ENCODE measurements at regions not wholly inside any gene's neighbourhood (a gene's known extent, or its start where the extent isn't known, plus 50 kb on each side); places are given as distances from the start of the nearest gene placed in this dataset.

DNA sequence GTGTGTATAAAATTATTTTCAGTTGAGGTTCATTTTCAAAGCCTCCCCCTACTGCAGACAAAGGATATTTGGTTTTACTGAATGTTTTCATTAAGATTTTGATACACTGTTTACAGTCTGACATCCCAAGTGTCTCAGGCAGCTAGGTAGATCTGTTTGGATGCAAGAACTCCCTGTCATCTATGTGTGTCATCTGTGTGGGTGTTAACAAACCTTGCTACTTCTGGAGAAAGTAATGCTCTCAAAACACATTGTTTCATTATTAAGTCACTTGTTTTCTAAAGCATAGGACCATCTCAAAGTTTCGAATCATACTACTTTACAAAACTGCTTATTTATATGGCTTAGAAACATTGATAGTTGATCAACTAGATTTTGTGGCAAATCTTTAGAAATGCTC is 114.5 kb upstream of the TMEM170B start:
- TF ChIP-seq, protein P1, sequence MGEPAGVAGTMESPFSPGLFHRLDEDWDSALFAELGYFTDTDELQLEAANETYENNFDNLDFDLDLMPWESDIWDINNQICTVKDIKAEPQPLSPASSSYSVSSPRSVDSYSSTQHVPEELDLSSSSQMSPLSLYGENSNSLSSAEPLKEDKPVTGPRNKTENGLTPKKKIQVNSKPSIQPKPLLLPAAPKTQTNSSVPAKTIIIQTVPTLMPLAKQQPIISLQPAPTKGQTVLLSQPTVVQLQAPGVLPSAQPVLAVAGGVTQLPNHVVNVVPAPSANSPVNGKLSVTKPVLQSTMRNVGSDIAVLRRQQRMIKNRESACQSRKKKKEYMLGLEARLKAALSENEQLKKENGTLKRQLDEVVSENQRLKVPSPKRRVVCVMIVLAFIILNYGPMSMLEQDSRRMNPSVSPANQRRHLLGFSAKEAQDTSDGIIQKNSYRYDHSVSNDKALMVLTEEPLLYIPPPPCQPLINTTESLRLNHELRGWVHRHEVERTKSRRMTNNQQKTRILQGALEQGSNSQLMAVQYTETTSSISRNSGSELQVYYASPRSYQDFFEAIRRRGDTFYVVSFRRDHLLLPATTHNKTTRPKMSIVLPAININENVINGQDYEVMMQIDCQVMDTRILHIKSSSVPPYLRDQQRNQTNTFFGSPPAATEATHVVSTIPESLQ (CRISPR knock-in tag; IDR thresholded peaks at IDR 0.05): no peak
- TF ChIP-seq, protein P2, sequence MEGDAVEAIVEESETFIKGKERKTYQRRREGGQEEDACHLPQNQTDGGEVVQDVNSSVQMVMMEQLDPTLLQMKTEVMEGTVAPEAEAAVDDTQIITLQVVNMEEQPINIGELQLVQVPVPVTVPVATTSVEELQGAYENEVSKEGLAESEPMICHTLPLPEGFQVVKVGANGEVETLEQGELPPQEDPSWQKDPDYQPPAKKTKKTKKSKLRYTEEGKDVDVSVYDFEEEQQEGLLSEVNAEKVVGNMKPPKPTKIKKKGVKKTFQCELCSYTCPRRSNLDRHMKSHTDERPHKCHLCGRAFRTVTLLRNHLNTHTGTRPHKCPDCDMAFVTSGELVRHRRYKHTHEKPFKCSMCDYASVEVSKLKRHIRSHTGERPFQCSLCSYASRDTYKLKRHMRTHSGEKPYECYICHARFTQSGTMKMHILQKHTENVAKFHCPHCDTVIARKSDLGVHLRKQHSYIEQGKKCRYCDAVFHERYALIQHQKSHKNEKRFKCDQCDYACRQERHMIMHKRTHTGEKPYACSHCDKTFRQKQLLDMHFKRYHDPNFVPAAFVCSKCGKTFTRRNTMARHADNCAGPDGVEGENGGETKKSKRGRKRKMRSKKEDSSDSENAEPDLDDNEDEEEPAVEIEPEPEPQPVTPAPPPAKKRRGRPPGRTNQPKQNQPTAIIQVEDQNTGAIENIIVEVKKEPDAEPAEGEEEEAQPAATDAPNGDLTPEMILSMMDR (IDR thresholded peaks at IDR 0.05): no peak
- TF ChIP-seq SP1 (CRISPR knock-in tag; conservative IDR thresholded peaks at IDR 0.05): no peak
- TF ChIP-seq FOXP1 (CRISPR knock-in tag; IDR thresholded peaks at IDR 0.05; ENCODE audit: borderline replicate concordance): no peak
- TF ChIP-seq, protein P3, sequence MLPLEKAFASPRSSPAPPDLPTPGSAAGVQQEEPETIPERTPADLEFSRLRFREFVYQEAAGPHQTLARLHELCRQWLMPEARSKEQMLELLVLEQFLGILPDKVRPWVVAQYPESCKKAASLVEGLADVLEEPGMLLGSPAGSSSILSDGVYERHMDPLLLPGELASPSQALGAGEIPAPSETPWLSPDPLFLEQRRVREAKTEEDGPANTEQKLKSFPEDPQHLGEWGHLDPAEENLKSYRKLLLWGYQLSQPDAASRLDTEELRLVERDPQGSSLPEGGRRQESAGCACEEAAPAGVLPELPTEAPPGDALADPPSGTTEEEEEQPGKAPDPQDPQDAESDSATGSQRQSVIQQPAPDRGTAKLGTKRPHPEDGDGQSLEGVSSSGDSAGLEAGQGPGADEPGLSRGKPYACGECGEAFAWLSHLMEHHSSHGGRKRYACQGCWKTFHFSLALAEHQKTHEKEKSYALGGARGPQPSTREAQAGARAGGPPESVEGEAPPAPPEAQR (CRISPR knock-in tag; IDR thresholded peaks at IDR 0.05): no peak
- no peak for TF ChIP-seq EMX1 (CRISPR knock-in tag; IDR thresholded peaks at IDR 0.05)

Measured in WTC11 (cell line).